GM12878 (cell line): ENCODE measurements at regions not wholly inside any gene's neighbourhood (a gene's known extent, or its start where the extent isn't known, plus 50 kb on each side); places are given as distances from the start of the nearest gene placed in this dataset.

Experiments
- ATAC-seq: fragments of 200-7000 bp; cut with Tn5 transposase; 3 replicates; pipeline ENCODE4 v1.9.1; 2020; ENCODE audit warnings: mild to moderate bottlenecking, moderate library complexity
- BruUV-seq: library from RNA; stranded (reverse); fragments of 400-500 nt; replicated peaks from 2 replicates; lab custom pipeline; 2021; lab: Mats Ljungman, UMichigan
- CTCF ChIA-PET: fragments of 300-600 bp; sonication (Branson Sonifier 250); formaldehyde crosslinking; extraction: SDS; loops from one replicate; lab custom pipeline; 2021; ENCODE audit warnings: inconsistent platforms; lab: Yijun Ruan, JAX
- POLR2A ChIA-PET: fragments of 350-600 bp; formaldehyde crosslinking; extraction: SDS; loops from one replicate; lab custom pipeline; 2021; ENCODE audit warnings: inconsistent platforms; lab: Charles Lee
- RAD21 ChIA-PET: fragments of 300-600 bp; sonication (Branson Sonifier 250); formaldehyde crosslinking; loops from one replicate; lab custom pipeline; 2023; ENCODE audit warnings: antibody characterized with exemption; ENCODE audit not compliant: unreplicated experiment; lab: Charles Lee
- SMC1A ChIA-PET: fragments of 300-600 bp; sonication (Branson Sonifier 250); formaldehyde crosslinking; loops from one replicate; lab custom pipeline; 2023; ENCODE audit not compliant: unreplicated experiment, uncharacterized antibody; lab: Charles Lee
- DNase-seq: peaks from one replicate; pipeline ENCODE4 v3.0.0-alpha.2; 2011; ENCODE audit warnings: low read depth, low spot score
- FAIRE-seq: peaks from 3 replicates; lab custom pipeline; 2011; peaks lifted over from hg19 to GRCh38; lab: Jason Lieb, UNC
- H2AFZ ChIP-seq: 2 replicates; pipeline ENCODE4 v1.6.0; 2011; ENCODE audit warnings: low read depth, low read length, control low read depth; ENCODE audit not compliant: control insufficient read depth
- H3K27ac ChIP-seq: 2 replicates; pipeline ENCODE4 v1.5.1; 2011; ENCODE audit warnings: control low read depth; ENCODE audit not compliant: control insufficient read depth, insufficient read depth
- H3K27me3 ChIP-seq, 2 experiments: replicated peaks in 1 of 2; 2 replicates each; pipeline versions ENCODE4 v1.6.0 to v1.6.1; 2011; ENCODE audit warnings: low read length in 1 of 2; ENCODE audit not compliant: control insufficient read depth in 2 of 2, insufficient read depth in 2 of 2
- H3K36me3 ChIP-seq, 2 experiments: 2 replicates each; pipeline ENCODE4 v1.5.1; 2011; ENCODE audit warnings: low read length in 1 of 2; ENCODE audit not compliant: control insufficient read depth in 2 of 2, insufficient read depth in 2 of 2
- H3K4me1 ChIP-seq: 2 replicates; pipeline ENCODE4 v1.6.1; 2011; ENCODE audit warnings: mild to moderate bottlenecking, low read length, moderate library complexity, mixed read lengths; ENCODE audit not compliant: control insufficient read depth, insufficient read depth
- H3K4me2 ChIP-seq: 2 replicates; pipeline ENCODE4 v1.6.0; 2011; ENCODE audit warnings: control low read depth; ENCODE audit not compliant: control insufficient read depth, insufficient read depth
- H3K4me3 ChIP-seq: fragments of 200-600 bp; sonication (generic); 2 replicates; pipeline ENCODE4 v1.5.1; 2016
- H3K79me2 ChIP-seq: 2 replicates; pipeline ENCODE4 v1.6.0; 2011; ENCODE audit warnings: low read length; ENCODE audit not compliant: control insufficient read depth, insufficient read depth
- H3K9ac ChIP-seq: 2 replicates; pipeline ENCODE4 v1.8.0; 2011; ENCODE audit warnings: low read length, control low read depth, mixed read lengths; ENCODE audit not compliant: control insufficient read depth, insufficient read depth
- H3K9me3 ChIP-seq: replicated peaks from 3 replicates; pipeline ENCODE4 v1.5.1; 2011; ENCODE audit warnings: mild to moderate bottlenecking, low read length; ENCODE audit not compliant: control insufficient read depth, insufficient read depth
- H4K20me1 ChIP-seq: 2 replicates; pipeline ENCODE4 v1.6.0; 2011; ENCODE audit not compliant: control insufficient read depth, insufficient read depth
- CHD4 ChIP-seq: fragments of 200-600 bp; sonication (generic); IDR thresholded peaks from 2 replicates; pipeline ENCODE4 v1.6.1; 2016; ENCODE audit warnings: mild to moderate bottlenecking
- GABPA ChIP-seq: IDR thresholded peaks from 2 replicates; pipeline ENCODE4 v1.6.1; 2014; ENCODE audit warnings: antibody characterized with exemption, low read depth, mild to moderate bottlenecking, inconsistent platforms
- MEF2A ChIP-seq: IDR thresholded peaks from 2 replicates; pipeline ENCODE4 v1.6.1; 2011; ENCODE audit warnings: low read depth, mild to moderate bottlenecking, low read length, moderate library complexity; ENCODE audit not compliant: insufficient read depth
- MTA2 ChIP-seq: fragments of 450-650 bp; IDR thresholded peaks from 2 replicates; pipeline ENCODE4 v1.6.1; 2016; ENCODE audit warnings: low read depth, mild to moderate bottlenecking, moderate library complexity
- MTA3 ChIP-seq: IDR thresholded peaks from 2 replicates; pipeline ENCODE4 v1.6.1; 2012; ENCODE audit warnings: low read length, inconsistent platforms, borderline replicate concordance
- RAD51 ChIP-seq: fragments of 450-650 bp; IDR thresholded peaks from 2 replicates; pipeline ENCODE4 v1.6.1; 2016; ENCODE audit warnings: moderate library complexity, mild to moderate bottlenecking, inconsistent platforms
- RBBP5 ChIP-seq: fragments of 200-600 bp; sonication (generic); conservative IDR thresholded peaks from 2 replicates; pipeline ENCODE4 v1.6.1; 2016
- SMAD5 ChIP-seq: IDR thresholded peaks from 2 replicates; pipeline ENCODE4 v1.6.1; 2016; ENCODE audit warnings: antibody characterized with exemption, low read depth
- ZBED1 ChIP-seq: IDR thresholded peaks from 2 replicates; pipeline ENCODE4 v1.6.1; 2016; ENCODE audit warnings: borderline replicate concordance
- ZNF207 ChIP-seq: fragments of 450-650 bp; IDR thresholded peaks from 2 replicates; pipeline ENCODE4 v1.6.1; 2014; ENCODE audit warnings: antibody characterized with exemption, mild to moderate bottlenecking, borderline replicate concordance
- WGBS: methylation state at CpG from one replicate; pipeline ENCODE4 v1.1.6; 2016; ENCODE audit warnings: low lambda C conversion rate; ENCODE audit not compliant: insufficient replicate concordance, insufficient coverage; ENCODE audit errors: missing lambda C conversion rate; 5-methylcytosine and 5-hydroxymethylcytosine counted together
- in situ Hi-C: fragments of 300-500 bp; cut with MboI; formaldehyde crosslinking; loops from 9 replicates; pipeline ENCODE4 v1.14.3; 2018; ENCODE audit warnings: mixed read lengths
- intact Hi-C: fragments of 100-400 bp; cut with micrococcal nuclease; formaldehyde crosslinking; loops from one replicate; pipeline ENCODE4 v1.14.2; 2022; ENCODE audit not compliant: unreplicated experiment
- TF ChIP-seq, protein P1 (sequence below): IDR thresholded peaks from 2 replicates; pipeline ENCODE4 v1.6.1; 2012; ENCODE audit warnings: mild to moderate bottlenecking, low read depth, low read length
- TF ChIP-seq, protein P2 (sequence below): fragments of 450-650 bp; IDR thresholded peaks from 2 replicates; pipeline ENCODE4 v1.6.1; 2017; ENCODE audit warnings: mild to moderate bottlenecking, moderate library complexity
- TF ChIP-seq, protein P3 (sequence below): IDR thresholded peaks from 2 replicates; pipeline ENCODE4 v1.6.1; 2011; ENCODE audit warnings: low read depth, mild to moderate bottlenecking, low read length, moderate library complexity, borderline replicate concordance; ENCODE audit errors: extremely low read depth
- TF ChIP-seq, protein P4 (sequence below): fragments of 450-650 bp; IDR thresholded peaks from 2 replicates; pipeline ENCODE4 v1.6.1; 2018; ENCODE audit warnings: borderline replicate concordance, mild to moderate bottlenecking; ENCODE audit not compliant: partially characterized antibody

DNA sequence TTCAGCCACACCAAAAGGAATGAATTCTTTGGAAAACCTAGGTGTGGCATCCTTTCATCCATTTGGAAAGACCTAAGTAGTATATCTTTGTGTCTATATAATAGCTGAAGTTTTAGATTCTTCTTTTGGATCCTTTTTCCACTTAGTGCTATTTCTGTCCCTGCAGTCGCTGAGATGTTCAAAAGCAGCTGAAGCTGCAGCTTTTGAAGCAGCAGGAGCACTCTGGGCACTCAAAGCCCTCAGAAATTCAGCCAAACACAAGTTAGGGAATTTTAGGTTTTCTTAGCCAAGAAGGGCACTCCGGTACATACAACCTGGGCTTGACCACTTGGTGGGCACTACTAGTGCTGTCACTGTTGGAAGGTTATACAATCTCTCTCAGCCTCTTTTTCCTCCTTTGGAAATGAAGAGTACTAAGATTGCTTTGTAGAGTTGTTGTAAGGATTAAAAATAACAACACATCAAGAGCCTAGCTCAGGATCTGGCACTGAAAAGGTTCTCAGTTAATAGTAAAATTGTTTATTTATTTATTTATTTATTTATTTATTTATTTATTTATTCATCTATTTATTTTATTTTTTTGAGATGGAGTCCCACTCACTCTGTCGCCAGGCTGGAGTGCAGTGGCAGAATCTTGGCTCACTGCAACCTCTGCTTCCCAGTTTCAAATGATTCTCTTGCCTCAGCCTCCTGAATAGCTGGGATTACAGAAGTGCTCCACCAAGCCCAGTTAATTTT, 71.9 kb upstream of the SLC22A16 start:
- Histone ChIP-seq H3K79me2 (no peaks in the 10 kb centered on the region), H3K27me3 (no peaks in the 10 kb centered on the region), H3K9ac (no peak overlapping the region), H2AFZ (no peak overlapping the region), H3K4me3 (no peak overlapping the region), H3K27ac (no peak overlapping the region), H3K4me2 (no peak overlapping the region), H3K9me3 (peaks cover 2% of the 10 kb centered on the region; the same call in 2 of the 3 replicates), H3K4me1 (no peaks in the 10 kb centered on the region; the same call in 1 of the 2 replicates), H4K20me1 (no peaks in the 10 kb centered on the region), H3K36me3 (no peaks in the 10 kb centered on the region)
- in situ Hi-C loops, result no loop called here
- no peak for FAIRE-seq
- intact Hi-C loops, result no loop called here
- ChIA-PET RAD21 (no interaction called here), POLR2A (no interaction called here), CTCF (interaction anchor here (0.6 kb wide), 1 partner anchor 30 kb away, joined by 4 read pairs; no protein-coding TSS in a partner anchor), SMC1A (interaction anchor here (0.7 kb wide), 1 partner anchor 117 kb away, joined by 3 read pairs; no protein-coding TSS in a partner anchor)
- ATAC-seq, result no peak
- 59% methylated on average over 3 of the region's 3 CpGs for WGBS
- DNase-seq, result no peak
- BruUV-seq, result no TSS peak
- TF ChIP-seq, protein P1, sequence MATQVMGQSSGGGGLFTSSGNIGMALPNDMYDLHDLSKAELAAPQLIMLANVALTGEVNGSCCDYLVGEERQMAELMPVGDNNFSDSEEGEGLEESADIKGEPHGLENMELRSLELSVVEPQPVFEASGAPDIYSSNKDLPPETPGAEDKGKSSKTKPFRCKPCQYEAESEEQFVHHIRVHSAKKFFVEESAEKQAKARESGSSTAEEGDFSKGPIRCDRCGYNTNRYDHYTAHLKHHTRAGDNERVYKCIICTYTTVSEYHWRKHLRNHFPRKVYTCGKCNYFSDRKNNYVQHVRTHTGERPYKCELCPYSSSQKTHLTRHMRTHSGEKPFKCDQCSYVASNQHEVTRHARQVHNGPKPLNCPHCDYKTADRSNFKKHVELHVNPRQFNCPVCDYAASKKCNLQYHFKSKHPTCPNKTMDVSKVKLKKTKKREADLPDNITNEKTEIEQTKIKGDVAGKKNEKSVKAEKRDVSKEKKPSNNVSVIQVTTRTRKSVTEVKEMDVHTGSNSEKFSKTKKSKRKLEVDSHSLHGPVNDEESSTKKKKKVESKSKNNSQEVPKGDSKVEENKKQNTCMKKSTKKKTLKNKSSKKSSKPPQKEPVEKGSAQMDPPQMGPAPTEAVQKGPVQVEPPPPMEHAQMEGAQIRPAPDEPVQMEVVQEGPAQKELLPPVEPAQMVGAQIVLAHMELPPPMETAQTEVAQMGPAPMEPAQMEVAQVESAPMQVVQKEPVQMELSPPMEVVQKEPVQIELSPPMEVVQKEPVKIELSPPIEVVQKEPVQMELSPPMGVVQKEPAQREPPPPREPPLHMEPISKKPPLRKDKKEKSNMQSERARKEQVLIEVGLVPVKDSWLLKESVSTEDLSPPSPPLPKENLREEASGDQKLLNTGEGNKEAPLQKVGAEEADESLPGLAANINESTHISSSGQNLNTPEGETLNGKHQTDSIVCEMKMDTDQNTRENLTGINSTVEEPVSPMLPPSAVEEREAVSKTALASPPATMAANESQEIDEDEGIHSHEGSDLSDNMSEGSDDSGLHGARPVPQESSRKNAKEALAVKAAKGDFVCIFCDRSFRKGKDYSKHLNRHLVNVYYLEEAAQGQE, result no peak
- TF ChIP-seq MTA3 (no peak), ZBED1 (no peak), MTA2 (no peak), SMAD5 (no peak), GABPA (no peak), RAD51 (no peak), CHD4 (no peak), RBBP5 (no peak), MEF2A (no peak), ZNF207 (no peak)
- TF ChIP-seq, protein P2, sequence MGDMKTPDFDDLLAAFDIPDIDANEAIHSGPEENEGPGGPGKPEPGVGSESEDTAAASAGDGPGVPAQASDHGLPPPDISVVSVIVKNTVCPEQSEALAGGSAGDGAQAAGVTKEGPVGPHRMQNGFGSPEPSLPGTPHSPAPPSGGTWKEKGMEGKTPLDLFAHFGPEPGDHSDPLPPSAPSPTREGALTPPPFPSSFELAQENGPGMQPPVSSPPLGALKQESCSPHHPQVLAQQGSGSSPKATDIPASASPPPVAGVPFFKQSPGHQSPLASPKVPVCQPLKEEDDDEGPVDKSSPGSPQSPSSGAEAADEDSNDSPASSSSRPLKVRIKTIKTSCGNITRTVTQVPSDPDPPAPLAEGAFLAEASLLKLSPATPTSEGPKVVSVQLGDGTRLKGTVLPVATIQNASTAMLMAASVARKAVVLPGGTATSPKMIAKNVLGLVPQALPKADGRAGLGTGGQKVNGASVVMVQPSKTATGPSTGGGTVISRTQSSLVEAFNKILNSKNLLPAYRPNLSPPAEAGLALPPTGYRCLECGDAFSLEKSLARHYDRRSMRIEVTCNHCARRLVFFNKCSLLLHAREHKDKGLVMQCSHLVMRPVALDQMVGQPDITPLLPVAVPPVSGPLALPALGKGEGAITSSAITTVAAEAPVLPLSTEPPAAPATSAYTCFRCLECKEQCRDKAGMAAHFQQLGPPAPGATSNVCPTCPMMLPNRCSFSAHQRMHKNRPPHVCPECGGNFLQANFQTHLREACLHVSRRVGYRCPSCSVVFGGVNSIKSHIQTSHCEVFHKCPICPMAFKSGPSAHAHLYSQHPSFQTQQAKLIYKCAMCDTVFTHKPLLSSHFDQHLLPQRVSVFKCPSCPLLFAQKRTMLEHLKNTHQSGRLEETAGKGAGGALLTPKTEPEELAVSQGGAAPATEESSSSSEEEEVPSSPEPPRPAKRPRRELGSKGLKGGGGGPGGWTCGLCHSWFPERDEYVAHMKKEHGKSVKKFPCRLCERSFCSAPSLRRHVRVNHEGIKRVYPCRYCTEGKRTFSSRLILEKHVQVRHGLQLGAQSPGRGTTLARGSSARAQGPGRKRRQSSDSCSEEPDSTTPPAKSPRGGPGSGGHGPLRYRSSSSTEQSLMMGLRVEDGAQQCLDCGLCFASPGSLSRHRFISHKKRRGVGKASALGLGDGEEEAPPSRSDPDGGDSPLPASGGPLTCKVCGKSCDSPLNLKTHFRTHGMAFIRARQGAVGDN, result no peak
- TF ChIP-seq, protein P3, sequence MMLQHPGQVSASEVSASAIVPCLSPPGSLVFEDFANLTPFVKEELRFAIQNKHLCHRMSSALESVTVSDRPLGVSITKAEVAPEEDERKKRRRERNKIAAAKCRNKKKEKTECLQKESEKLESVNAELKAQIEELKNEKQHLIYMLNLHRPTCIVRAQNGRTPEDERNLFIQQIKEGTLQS, result no peak
- TF ChIP-seq, protein P4, sequence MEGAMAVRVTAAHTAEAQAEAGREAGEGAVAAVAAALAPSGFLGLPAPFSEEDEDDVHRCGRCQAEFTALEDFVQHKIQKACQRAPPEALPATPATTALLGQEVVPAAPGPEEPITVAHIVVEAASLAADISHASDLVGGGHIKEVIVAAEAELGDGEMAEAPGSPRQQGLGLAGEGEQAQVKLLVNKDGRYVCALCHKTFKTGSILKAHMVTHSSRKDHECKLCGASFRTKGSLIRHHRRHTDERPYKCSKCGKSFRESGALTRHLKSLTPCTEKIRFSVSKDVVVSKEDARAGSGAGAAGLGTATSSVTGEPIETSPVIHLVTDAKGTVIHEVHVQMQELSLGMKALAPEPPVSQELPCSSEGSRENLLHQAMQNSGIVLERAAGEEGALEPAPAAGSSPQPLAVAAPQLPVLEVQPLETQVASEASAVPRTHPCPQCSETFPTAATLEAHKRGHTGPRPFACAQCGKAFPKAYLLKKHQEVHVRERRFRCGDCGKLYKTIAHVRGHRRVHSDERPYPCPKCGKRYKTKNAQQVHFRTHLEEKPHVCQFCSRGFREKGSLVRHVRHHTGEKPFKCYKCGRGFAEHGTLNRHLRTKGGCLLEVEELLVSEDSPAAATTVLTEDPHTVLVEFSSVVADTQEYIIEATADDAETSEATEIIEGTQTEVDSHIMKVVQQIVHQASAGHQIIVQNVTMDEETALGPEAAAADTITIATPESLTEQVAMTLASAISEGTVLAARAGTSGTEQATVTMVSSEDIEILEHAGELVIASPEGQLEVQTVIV, result no peak
